Heart left ventricle (tissue), 16 donors: ENCODE measurements at regions not wholly inside any gene's neighbourhood (a gene's known extent, or its start where the extent isn't known, plus 50 kb on each side); places are given as distances from the start of the nearest gene placed in this dataset.

Experiments used
- ATAC-seq, 4 donors: fragments of 200-7000 bp; cut with Tn5 transposase; one replicate each; pipeline ENCODE4 v1.9.1; 2020 to 2022; ENCODE audit warnings: moderate library complexity in 4 of 4, mild to moderate bottlenecking in 3 of 4, moderate number of reproducible peaks in 1 of 4
- DNase-seq, 5 donors: peaks; one replicate each; pipeline ENCODE4 v3.0.0-alpha.2; 2020
- H3K27ac ChIP-seq, 12 donors: fragments of 200-600 bp; sonication (generic) in 4 of 12; one replicate each; pipeline versions ENCODE4 v1.5.0 to v1.8.0; 2016 to 2022; ENCODE audit warnings: mild to moderate bottlenecking in 2 of 12
- H3K27me3 ChIP-seq, 9 donors: fragments of 200-600 bp; sonication (generic) in 2 of 9; one replicate each; pipeline versions ENCODE4 v1.5.1 to v1.8.0; 2016 to 2022; ENCODE audit warnings: mild to moderate bottlenecking in 3 of 9
- H3K36me3 ChIP-seq, 9 donors: fragments of 200-600 bp; sonication (generic) in 2 of 9; one replicate each; pipeline versions ENCODE4 v1.5.0 to v1.8.0; 2018 to 2022; ENCODE audit warnings: mild to moderate bottlenecking in 2 of 9
- H3K4me1 ChIP-seq, 12 donors: fragments of 200-600 bp; sonication (generic) in 4 of 12; one replicate each; pipeline versions ENCODE4 v1.5.0 to v1.8.0; 2016 to 2022; ENCODE audit warnings: mild to moderate bottlenecking in 3 of 12
- H3K4me3 ChIP-seq, 12 donors: fragments of 200-600 bp; sonication (generic) in 4 of 12; one replicate each; pipeline versions ENCODE4 v1.5.0 to v1.8.0; 2017 to 2022; ENCODE audit warnings: mild to moderate bottlenecking in 9 of 12, moderate library complexity in 4 of 12
- H3K9me3 ChIP-seq, 12 donors: fragments of 200-600 bp; sonication (generic) in 4 of 12; one replicate each; pipeline versions ENCODE4 v1.5.0 to v1.8.0; 2016 to 2022; ENCODE audit warnings: mild to moderate bottlenecking in 1 of 12
- POLR2A ChIP-seq, 2 donors: fragments of 450-650 bp; IDR thresholded peaks; one replicate each; pipeline ENCODE4 v1.6.1; 2017; ENCODE audit warnings: antibody characterized with exemption in 2 of 2, mild to moderate bottlenecking in 2 of 2, moderate library complexity in 2 of 2
- WGBS, 4 donors: extraction: QIAGEN DNeasy Blood & Tissue Kit in 2 of 4; methylation state at CpG; one replicate each; pipeline versions ENCODE4 v1.1.5 to v1.1.7; 2013 to 2018; 5-methylcytosine and 5-hydroxymethylcytosine counted together
- intact Hi-C, 10 donors: fragments of 100-400 bp; cut with DNase I; formaldehyde crosslinking; loops; one replicate each; pipeline versions ENCODE4 v1.11.1 to v1.14.2; 2022
- TF ChIP-seq, protein P1 (sequence below), 12 donors: fragments of 200-600 bp; sonication (generic) in 4 of 12; IDR thresholded peaks; one replicate each; pipeline versions ENCODE4 v1.5.0 to v1.8.0; 2018 to 2022; ENCODE audit warnings: antibody characterized with exemption in 12 of 12, mild to moderate bottlenecking in 5 of 12
- donor health status: ischemic (EF 13 %, LVEDD 7.1; RV severe dilation, severe dysfunction).
- donor health status: healthy with polysubstance abuse.
- donor health status: DM: no; HTN: yes; CAD: no.
- donor health status: DM: no; HTN: no; CAD: no.
- donor health status: ischemic (EF 25% LVEDD 6.9; RV normal size, moderate dysfunction).
- donor health status: ischemic (EF 25% LVEDD 5.7; RV mildly dilated, moderate dysfunction).
- donor health status: healthy.
- donor health status: DM: yes; HTN: yes; CAD: no.
- donor health status: ischemic (EF 35%, LVEDD 5.7; RV mildly dilated, moderate dysfunction).
- donor health status: nonischemic (EF 11% LVEDD 7.7; RV severe dilation, severe dysfunction).
- donor health status: DM: yes; HTN: yes; CAD: no.
- donor health status: PGD.
- donor health status: ischemic (EF 29% LVEDD 5.4; RV normal size, mild dysfunction).
- donor health status: nonischemic (EF 23%, LVEDD 6.1; RV moderate dilation, normal function).

DNA sequence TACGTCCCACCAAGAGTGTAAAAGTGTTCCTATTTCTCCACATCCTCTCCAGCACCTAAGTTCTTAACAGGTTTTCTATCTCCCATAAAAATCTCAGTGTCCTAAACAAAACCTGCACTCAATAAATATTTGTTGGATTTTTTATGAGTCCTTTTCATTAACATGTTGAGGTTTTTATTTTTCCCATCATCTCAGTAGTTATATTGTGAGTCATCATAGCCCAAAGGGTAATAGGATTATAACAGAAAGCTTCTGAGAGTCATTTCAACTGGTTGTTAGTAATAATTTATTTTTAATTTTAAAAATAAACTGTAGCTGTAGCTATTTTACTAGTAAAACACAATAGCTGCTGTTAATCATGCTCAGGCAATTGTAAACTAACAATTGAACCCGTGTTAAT is 331.6 kb upstream of the SLC30A5 start:
- H3K27ac ChIP-seq, result no peak overlapping the region
- intact Hi-C loops, result no loop called here
- DNase-seq, result no peak

DNA sequence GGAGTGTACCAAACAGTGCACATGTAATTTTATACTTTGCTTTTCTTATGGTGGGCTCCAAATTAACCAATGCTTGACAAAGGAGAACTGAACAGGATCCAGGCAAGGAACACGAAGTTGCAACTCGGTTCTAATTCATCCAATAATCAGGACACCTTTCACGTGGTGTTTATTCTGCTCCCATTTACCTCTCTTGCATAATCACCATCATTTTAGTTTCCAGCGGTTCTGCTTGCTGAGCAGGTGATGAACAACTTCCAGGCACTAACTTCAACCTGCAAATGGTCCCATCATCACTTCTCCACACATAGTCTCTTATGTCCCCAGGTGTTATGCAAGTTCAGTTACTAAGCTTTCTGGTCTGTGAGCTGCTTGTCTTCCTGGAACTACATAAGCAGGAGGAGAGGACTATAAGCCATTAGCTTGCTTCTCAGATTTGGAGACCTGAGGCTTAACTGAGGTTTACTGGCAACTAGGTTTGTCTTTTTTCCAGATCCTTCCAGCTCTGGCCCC is 326.8 kb upstream of the SLC30A5 start:
- TF ChIP-seq, protein P1, sequence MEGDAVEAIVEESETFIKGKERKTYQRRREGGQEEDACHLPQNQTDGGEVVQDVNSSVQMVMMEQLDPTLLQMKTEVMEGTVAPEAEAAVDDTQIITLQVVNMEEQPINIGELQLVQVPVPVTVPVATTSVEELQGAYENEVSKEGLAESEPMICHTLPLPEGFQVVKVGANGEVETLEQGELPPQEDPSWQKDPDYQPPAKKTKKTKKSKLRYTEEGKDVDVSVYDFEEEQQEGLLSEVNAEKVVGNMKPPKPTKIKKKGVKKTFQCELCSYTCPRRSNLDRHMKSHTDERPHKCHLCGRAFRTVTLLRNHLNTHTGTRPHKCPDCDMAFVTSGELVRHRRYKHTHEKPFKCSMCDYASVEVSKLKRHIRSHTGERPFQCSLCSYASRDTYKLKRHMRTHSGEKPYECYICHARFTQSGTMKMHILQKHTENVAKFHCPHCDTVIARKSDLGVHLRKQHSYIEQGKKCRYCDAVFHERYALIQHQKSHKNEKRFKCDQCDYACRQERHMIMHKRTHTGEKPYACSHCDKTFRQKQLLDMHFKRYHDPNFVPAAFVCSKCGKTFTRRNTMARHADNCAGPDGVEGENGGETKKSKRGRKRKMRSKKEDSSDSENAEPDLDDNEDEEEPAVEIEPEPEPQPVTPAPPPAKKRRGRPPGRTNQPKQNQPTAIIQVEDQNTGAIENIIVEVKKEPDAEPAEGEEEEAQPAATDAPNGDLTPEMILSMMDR (IDR thresholded peaks at IDR 0.05), result no peak
- TF ChIP-seq POLR2A (IDR thresholded peaks at IDR 0.05), result no peak
- ATAC-seq, result no peak

More for the DNA sequence above, 331.6 kb upstream of the SLC30A5 start:
- H3K4me3 ChIP-seq, result no peak overlapping the region
- no peaks in the 10 kb centered on the region for H3K36me3 ChIP-seq
- H3K9me3 ChIP-seq, result peaks cover 0 to 6% (median 0%) of the 10 kb centered on the region in 12 donors
- no peaks in the 10 kb centered on the region for H3K27me3 ChIP-seq
- 80 to 93% (median 89%) methylated on average over 2 of the region's 2 CpGs for WGBS, 4 donors
- no peak for ATAC-seq
- H3K4me1 ChIP-seq, result peaks cover 0 to 1% (median 0%) of the 10 kb centered on the region in 12 donors
- no peak for TF ChIP-seq POLR2A (IDR thresholded peaks at IDR 0.05)
- TF ChIP-seq, protein P1 (IDR thresholded peaks at IDR 0.05), result no peak

DNA sequence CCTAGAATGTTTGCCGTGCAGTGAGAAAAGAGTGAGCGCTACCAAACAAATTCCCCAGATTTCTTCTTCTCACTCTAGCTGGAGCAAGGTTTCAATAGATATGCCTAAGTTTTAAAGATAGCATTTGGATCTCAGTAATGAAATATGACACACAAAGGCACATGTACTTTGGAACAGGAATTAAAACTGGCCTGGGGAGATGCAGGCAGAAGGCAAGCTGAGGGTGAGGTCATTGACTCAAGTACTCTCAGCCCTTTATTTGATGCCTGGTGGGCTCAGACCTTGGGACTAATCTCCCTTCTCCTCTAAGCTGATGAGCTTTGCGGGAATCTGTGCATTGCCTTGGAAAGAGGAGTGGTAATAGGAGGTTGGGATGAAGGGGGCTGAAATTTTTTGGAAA is 323.3 kb upstream of the SLC30A5 start:
- Histone ChIP-seq H3K4me3 (no peak overlapping the region), H3K27ac (no peak overlapping the region), H3K36me3 (no peaks in the 10 kb centered on the region), H3K9me3 (no peaks in the 10 kb centered on the region), H3K4me1 (peaks cover 0 to 11% (median 0%) of the 10 kb centered on the region in 12 donors), H3K27me3 (no peaks in the 10 kb centered on the region)
- no peak for TF ChIP-seq POLR2A (IDR thresholded peaks at IDR 0.05)
- TF ChIP-seq, protein P1 (IDR thresholded peaks at IDR 0.05), result no peak
- ATAC-seq (no peak), DNase-seq (no peak)
- intact Hi-C loops, result no loop called here
- 82 to 92% (median 86%) methylated on average over 3 of the region's 3 CpGs for WGBS, 4 donors

More for the DNA sequence above, 326.8 kb upstream of the SLC30A5 start:
- Histone ChIP-seq H3K27me3 (no peaks in the 10 kb centered on the region), H3K27ac (no peak overlapping the region), H3K36me3 (no peaks in the 10 kb centered on the region), H3K4me3 (no peak overlapping the region), H3K4me1 (peaks cover 0 to 9% (median 0%) of the 10 kb centered on the region in 12 donors), H3K9me3 (peaks cover 0 to 6% (median 0%) of the 10 kb centered on the region in 12 donors)
- no peak for DNase-seq
- intact Hi-C loops, result no loop called here
- WGBS, 4 donors, result 86 to 94% (median 89%) methylated on average over 4 of the region's 4 CpGs

DNA sequence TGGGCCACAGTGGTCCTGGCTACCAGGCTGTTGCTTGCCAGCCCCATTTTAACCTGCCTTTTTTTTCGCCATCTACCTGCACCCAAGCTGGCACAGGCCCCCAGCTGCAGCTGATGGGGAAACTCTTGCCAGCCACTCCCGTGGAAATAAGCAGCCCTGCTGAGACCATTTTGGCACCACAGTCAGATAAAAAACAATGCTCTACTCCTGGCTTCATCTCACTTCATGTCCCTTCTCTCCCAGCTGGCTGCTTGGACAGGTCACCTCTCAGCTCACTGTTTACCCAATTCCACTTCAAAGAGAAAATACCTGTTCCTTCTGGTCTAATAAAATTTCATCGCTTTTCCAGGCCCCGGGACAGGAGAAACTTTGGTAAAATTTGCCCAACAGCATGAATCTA is 322.6 kb upstream of the SLC30A5 start:
- no peak overlapping the region for H3K4me3 ChIP-seq
- H3K36me3 ChIP-seq, result no peaks in the 10 kb centered on the region
- WGBS, 4 donors, result 62 to 78% (median 69%) methylated on average over 4 of the region's 4 CpGs
- peak in 1 of 5 donors; percentile 25 for DNase-seq
- no peaks in the 10 kb centered on the region for H3K27me3 ChIP-seq
- peak in 2 of 4 donors; percentile 44 to 68 for ATAC-seq
- H3K4me1 ChIP-seq, result peaks cover 0 to 11% (median 0%) of the 10 kb centered on the region in 12 donors
- H3K27ac ChIP-seq, result no peak overlapping the region
- no peak for TF ChIP-seq POLR2A (IDR thresholded peaks at IDR 0.05)
- TF ChIP-seq, protein P1 (IDR thresholded peaks at IDR 0.05), result no peak
- H3K9me3 ChIP-seq, result no peaks in the 10 kb centered on the region
- intact Hi-C loops, result no loop called here
